ENCODE measurements at regions not wholly inside any gene's neighbourhood (a gene's known extent, or its start where the extent isn't known, plus 50 kb on each side); places are given as distances from the start of the nearest gene placed in this dataset.

DNA sequence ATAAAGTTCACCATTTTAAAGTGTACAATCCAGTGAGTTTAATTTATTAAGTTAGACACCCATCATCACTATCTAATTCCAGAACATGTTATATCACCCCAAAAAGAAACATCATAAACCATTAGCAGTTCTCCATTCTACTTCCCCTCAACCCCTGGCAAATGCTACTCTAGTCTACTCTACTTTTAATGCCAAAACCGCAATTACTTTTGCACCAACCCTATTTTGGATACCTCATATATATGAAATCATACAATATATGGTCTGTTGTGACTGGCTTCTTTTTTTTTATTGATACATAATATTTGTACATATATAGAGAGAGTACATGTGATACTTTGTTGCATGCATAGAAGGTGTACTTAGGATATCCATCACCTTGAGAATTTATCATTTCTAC is 190.5 kb upstream of the RARB start:
- Histone ChIP-seq H3K9me3 (ENCODE audit: control insufficient read depth, insufficient read depth, low read length) (no peaks in the 10 kb centered on the region), H3K9ac (ENCODE audit: low read depth, low read length) (no peak overlapping the region), H3K4me1 (ENCODE audit: insufficient read depth, low read length) (no peaks in the 10 kb centered on the region), H3K36me3 (ENCODE audit: insufficient read depth, low read length) (no peaks in the 10 kb centered on the region)

DNA sequence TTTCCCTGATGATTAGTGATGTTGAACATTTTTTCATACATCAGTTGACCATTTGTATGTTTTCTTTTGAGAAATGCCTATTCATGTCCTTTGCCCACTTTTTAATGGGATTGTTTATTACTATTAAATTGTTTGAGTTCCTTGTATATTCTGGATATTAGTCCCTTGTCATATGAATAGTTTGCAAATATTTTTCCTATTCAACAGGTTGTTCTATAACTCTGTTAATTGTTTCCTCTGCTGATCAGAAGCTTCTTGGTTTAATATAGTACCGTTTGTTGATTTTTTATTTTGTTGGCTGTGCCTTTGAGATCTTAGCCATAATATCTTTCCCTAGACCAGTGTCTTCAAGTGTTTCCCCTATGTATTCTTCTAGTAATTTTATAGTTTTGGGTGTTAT is 189.0 kb upstream of the RARB start:
- H3K36me3 ChIP-seq (ENCODE audit: insufficient read depth, low read length) = no peaks in the 10 kb centered on the region
- no peak overlapping the region for H3K9ac ChIP-seq (ENCODE audit: low read depth, low read length)
- H3K4me1 ChIP-seq (ENCODE audit: insufficient read depth, low read length) = no peaks in the 10 kb centered on the region
- H3K9me3 ChIP-seq (ENCODE audit: control insufficient read depth, insufficient read depth, low read length) = no peaks in the 10 kb centered on the region

DNA sequence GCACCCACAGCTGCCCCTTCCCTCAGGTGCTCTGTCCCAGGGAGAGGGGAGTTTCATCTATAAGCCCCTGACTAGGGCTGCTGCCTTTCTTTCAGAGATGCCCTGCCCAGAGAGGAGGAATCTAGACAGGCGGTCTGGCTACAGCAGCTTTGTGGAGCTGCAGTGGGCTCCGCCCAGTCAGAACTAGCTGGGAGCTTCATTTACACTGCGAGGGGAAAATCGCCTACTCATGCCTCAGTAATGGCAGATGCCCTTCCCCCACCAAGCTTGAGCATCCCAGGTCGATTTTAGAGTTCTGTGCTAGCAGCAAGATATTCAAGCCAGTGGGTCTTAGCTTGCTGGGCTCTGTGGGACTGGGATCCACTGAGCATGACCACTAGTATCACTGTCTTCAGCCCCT is 181.2 kb upstream of the RARB start:
- no peaks in the 10 kb centered on the region for H3K4me1 ChIP-seq (ENCODE audit: insufficient read depth, low read length)
- no peak overlapping the region for H3K9ac ChIP-seq (ENCODE audit: low read depth, low read length)
- H3K36me3 ChIP-seq (ENCODE audit: insufficient read depth, low read length) = no peaks in the 10 kb centered on the region
- H3K9me3 ChIP-seq (ENCODE audit: control insufficient read depth, insufficient read depth, low read length) = peaks cover 3% of the 10 kb centered on the region

DNA sequence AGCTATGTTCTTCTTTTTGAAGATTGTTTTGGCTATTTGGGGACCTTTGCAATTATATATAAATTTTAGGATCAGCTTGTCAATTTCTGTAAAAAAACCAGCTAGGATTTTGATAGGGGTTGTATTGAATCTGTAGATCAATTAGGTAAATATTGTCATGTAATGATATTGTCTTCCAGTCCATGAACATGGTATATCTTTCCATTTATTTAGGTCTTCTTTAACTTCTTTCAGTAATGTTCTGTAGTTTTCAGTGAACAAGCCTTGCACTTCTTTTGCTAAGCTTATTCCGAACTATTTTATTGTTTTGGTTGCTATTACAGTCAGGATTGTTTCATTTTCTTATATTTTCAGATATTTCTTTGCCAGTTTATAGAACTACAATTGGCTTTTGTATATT is 175.8 kb upstream of the RARB start:
- no peaks in the 10 kb centered on the region for H3K36me3 ChIP-seq (ENCODE audit: insufficient read depth, low read length)
- peaks cover 3% of the 10 kb centered on the region for H3K9me3 ChIP-seq (ENCODE audit: control insufficient read depth, insufficient read depth, low read length)
- H3K4me1 ChIP-seq (ENCODE audit: insufficient read depth, low read length) = no peaks in the 10 kb centered on the region
- H3K9ac ChIP-seq (ENCODE audit: low read depth, low read length) = no peak overlapping the region

DNA sequence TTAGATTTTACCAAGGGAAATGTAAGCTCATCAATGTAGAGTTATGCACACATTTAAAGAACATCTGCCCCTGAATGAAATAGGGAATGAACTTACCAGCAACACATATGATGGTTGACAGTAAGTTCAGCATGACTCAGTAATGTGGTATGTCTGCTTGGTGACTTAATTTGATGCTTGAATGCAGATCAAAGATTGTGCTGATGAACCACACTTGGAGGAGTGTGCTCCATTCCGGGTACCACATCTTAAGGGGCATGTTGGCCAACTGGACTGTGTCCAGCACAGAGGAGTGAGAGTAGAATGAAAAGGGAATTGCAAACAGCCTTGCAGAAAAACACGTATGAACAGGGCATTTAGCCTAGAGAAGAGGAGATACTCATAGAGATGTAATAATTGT is 171.0 kb upstream of the RARB start:
- Histone ChIP-seq H3K4me1 (ENCODE audit: insufficient read depth, low read length) (no peaks in the 10 kb centered on the region), H3K9me3 (ENCODE audit: control insufficient read depth, insufficient read depth, low read length) (no peaks in the 10 kb centered on the region)

DNA sequence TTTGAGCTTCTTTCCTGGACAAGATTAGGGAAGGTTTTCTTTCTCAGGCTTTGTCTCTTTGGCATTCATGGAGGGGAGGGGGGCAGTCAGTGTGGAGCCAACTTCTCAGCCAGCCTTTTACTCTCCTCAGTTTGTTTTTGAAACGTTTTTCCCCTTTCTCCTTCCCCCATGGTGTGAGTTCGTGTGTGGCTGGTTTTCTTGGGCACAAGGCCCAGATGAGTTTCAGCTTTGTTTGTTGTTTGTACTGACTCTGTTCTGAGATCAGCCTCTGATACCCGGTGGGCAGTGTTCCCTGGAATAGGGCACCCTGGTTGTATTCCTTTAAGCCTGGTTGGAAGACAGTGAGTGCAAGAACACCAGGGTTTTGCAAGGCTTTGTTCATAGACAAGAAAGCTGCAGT is 168.2 kb upstream of the RARB start:
- H3K4me1 ChIP-seq (ENCODE audit: insufficient read depth, low read length) = no peaks in the 10 kb centered on the region

More for the DNA sequence above, 171.0 kb upstream of the RARB start:
- Histone ChIP-seq H3K9ac (ENCODE audit: low read depth, low read length) (no peak overlapping the region), H3K36me3 (ENCODE audit: insufficient read depth, low read length) (no peaks in the 10 kb centered on the region)

DNA sequence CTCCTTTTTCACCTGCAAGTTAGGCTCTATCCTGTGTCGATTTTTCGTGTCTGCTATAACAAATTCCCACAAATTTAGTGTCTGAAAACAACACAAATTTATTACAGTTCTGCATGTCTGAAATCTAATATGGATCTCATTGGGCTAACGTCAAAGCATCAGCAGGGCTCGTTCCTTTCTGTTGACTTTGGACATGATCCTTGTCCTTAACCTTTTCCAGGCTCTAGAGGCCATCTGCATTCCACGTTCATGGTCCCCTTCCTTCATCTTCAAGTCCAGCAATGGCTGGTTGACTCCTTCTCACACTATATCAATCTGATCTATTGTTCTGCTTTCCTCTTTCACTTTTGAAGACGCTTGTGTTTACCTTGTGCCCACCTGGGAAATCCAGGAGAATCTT is 165.7 kb upstream of the RARB start:
- H3K9ac ChIP-seq (ENCODE audit: low read depth, low read length) = no peak overlapping the region
- no peaks in the 10 kb centered on the region for H3K36me3 ChIP-seq (ENCODE audit: insufficient read depth, low read length)
- H3K9me3 ChIP-seq (ENCODE audit: control insufficient read depth, insufficient read depth, low read length) = no peaks in the 10 kb centered on the region
- no peaks in the 10 kb centered on the region for H3K4me1 ChIP-seq (ENCODE audit: insufficient read depth, low read length)

More for the DNA sequence above, 168.2 kb upstream of the RARB start:
- H3K36me3 ChIP-seq (ENCODE audit: insufficient read depth, low read length) = no peaks in the 10 kb centered on the region
- no peaks in the 10 kb centered on the region for H3K9me3 ChIP-seq (ENCODE audit: control insufficient read depth, insufficient read depth, low read length)
- no peak overlapping the region for H3K9ac ChIP-seq (ENCODE audit: low read depth, low read length)

DNA sequence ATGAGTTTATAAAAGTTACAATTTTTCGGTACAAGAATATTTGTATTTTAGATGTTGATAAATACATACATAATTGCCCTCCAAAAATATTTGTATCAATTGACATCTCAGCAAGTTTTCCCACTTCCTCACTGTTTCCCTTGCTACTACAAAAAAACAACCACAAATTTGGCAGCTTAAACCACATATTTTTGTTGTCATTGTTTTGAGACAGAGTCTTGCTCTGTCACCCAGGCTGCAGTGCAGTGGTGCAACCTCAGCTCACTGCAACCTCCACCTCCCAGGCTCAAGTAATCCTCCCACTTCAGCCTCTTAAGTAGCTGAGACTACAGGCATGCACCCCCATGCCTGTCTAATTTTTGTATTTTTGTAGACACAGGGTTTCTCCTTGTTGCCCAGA is 162.8 kb upstream of the RARB start:
- no peak overlapping the region for H3K9ac ChIP-seq (ENCODE audit: low read depth, low read length)
- no peaks in the 10 kb centered on the region for H3K9me3 ChIP-seq (ENCODE audit: control insufficient read depth, insufficient read depth, low read length)
- no peaks in the 10 kb centered on the region for H3K4me1 ChIP-seq (ENCODE audit: insufficient read depth, low read length)
- no peaks in the 10 kb centered on the region for H3K36me3 ChIP-seq (ENCODE audit: insufficient read depth, low read length)

DNA sequence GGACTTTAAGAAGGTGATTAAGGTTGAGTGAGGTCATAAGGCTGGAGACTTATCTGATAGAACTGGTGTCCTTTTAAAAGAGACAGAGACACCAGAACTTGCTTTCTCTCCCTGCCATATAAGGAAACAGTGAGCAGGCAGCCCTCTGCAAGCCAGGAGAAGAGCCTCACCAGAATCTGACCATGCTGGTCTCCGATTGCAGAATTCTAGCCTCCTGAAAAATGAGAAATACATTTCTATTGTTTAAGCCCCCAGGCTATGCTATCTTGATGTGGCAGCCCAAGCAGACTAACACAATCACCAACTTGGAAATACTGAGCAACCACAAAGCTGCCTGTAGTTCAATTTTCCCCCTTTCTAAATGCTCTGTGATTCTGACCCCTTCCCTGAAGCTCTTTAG is 161.4 kb upstream of the RARB start:
- no peaks in the 10 kb centered on the region for H3K9me3 ChIP-seq (ENCODE audit: control insufficient read depth, insufficient read depth, low read length)
- no peak overlapping the region for H3K9ac ChIP-seq (ENCODE audit: low read depth, low read length)
- H3K4me1 ChIP-seq (ENCODE audit: insufficient read depth, low read length) = no peaks in the 10 kb centered on the region
- no peaks in the 10 kb centered on the region for H3K36me3 ChIP-seq (ENCODE audit: insufficient read depth, low read length)

DNA sequence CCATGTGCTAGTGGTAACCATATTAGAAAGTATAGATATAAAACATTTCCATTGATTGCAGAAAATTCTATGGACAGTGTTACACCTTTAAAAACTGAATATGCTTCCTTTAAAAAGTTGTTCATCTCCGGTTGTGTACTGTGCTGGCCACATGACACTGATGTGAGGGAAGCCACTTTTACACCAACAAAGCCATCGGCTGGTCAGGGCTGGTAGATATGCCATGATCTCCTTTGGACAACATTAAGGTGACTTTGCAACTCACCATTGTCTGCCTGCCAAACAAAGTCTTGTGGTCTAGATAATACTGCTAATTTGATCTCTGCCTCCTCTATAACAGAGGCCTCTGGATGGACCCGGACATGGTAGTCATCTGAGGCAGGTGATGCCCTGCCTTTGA is 156.0 kb upstream of the RARB start:
- Histone ChIP-seq H3K36me3 (ENCODE audit: insufficient read depth, low read length) (no peaks in the 10 kb centered on the region), H3K4me1 (ENCODE audit: insufficient read depth, low read length) (no peaks in the 10 kb centered on the region), H3K9me3 (ENCODE audit: control insufficient read depth, insufficient read depth, low read length) (no peaks in the 10 kb centered on the region), H3K9ac (ENCODE audit: low read depth, low read length) (no peak overlapping the region)

DNA sequence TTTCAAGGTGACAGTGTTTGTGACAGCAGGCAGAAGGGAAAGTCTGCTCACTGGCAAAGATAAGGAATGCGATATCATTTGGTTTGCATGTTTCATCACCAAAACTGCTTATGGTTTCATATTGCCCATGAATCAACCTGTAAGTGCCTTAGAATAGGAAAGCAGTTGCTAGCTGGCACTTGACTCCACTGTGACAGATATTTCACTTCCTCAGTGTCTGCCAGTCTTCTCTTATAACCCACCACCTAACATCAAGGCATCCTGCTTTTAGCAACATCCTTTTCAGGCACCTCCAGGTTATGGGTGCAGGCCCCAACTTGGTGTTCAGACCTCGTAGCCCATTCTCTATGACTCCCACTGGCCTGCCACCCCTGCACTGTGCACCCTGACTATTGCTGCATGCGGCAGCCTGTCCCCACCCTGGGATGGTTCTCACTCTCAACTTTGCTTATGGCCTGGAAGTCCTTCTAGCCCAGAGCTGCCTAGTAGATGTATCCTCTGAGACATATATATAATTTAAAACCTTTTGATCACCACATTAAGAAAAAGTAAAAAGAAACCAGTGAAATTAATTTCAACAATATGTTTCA is 154.4 kb upstream of the RARB start:
- H3K4me1 ChIP-seq (ENCODE audit: insufficient read depth, low read length) = no peaks in the 10 kb centered on the region
- no peaks in the 10 kb centered on the region for H3K9me3 ChIP-seq (ENCODE audit: control insufficient read depth, insufficient read depth, low read length)
- H3K9ac ChIP-seq (ENCODE audit: low read depth, low read length) = no peak overlapping the region
- no peaks in the 10 kb centered on the region for H3K36me3 ChIP-seq (ENCODE audit: insufficient read depth, low read length)

DNA sequence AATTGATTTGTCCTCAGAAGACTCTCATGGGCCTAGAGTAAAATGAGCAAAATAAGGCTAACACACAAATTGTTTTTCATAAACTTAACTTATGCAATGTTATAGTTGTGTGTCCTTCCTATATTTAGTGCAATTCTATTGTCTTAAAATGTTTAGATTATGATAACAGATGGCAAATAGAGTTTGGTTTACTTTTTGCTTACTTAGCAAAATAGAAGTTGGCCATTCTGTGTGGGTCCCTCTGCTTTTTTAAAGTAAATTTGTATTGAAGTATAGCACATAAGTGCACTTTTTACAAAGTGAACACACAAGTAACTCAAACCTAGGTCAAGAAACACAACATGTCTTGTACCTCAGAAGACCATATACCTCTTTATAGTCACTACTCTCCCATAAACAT is 150.6 kb upstream of the RARB start:
- H3K9me3 ChIP-seq (ENCODE audit: control insufficient read depth, insufficient read depth, low read length) = no peaks in the 10 kb centered on the region

DNA sequence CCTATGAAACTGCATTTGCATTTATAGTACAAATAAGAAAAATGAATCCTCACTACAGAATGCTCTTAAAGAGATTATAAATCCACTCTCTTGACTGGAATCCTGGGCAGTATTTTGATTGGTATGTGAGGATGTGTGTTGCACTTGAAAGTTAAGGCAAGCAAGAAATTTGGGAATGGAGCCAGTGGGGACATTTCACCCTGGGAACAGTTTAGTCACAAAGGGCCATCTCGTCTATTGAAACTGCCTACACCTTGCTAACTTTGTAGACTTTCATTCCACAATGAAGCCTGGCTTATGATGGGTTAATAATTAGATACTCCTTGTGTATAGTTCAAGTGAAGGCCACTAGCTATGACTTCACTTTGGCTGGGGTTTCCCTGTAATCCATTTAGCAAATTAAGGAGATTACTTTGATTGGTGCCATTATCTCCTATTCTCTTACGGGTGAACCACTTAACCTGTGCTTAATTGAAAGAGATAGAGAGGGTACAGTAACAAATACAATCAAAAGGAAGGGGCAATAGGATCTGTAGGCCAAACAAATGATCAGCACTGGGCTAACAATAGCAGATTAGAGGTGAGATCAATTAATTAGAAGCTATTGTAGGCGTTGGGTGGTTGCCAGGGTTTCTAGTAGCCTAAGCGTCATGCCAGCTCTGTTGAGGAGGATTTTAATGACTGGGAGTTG is 146.9 kb upstream of the RARB start:
- Histone ChIP-seq H3K36me3 (ENCODE audit: insufficient read depth, low read length) (no peaks in the 10 kb centered on the region), H3K9ac (ENCODE audit: low read depth, low read length) (no peak overlapping the region), H3K4me1 (ENCODE audit: insufficient read depth, low read length) (no peaks in the 10 kb centered on the region), H3K9me3 (ENCODE audit: control insufficient read depth, insufficient read depth, low read length) (no peaks in the 10 kb centered on the region)

More for the DNA sequence above, 150.6 kb upstream of the RARB start:
- Histone ChIP-seq H3K36me3 (ENCODE audit: insufficient read depth, low read length) (no peaks in the 10 kb centered on the region), H3K9ac (ENCODE audit: low read depth, low read length) (no peak overlapping the region), H3K4me1 (ENCODE audit: insufficient read depth, low read length) (no peaks in the 10 kb centered on the region)

DNA sequence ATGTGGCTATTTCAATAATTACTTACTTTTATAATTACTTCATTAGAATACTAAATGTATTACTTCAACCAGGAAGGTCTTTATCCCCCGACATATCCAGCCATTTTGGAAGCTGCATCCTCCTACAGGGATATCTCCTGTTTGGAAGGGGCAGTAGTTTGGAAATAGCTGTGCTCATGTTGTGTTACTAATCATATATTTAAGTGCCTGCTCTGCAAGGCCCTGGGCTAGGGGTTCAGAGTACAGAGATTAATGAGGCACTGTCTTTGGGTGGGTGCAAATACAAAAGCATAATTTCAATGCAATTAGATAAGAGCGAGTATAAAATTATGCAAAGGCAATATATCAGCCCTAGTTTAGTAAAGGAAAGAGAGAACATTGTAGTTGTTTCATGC is 146.3 kb upstream of the RARB start:
- Histone ChIP-seq H3K9ac (ENCODE audit: low read depth, low read length) (no peak overlapping the region), H3K4me1 (ENCODE audit: insufficient read depth, low read length) (no peaks in the 10 kb centered on the region)

DNA sequence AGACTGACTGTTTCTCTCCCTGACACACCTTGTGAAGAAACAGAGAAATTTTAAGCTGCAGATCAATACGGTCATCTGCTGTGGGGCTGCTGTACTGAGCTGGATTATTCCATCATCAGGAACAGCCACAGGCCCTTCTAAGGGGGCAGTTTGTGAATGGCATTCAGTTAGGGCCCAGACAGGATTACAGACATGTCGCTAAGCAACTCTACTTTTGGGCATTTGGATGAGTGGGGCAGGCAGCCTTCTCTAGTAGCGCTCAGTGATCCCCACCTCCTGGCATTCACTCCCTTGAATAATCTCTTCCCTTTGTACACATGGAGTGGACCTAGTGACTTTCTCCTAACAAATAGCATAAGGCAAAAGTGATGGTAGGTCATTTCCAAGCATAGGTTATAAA is 144.4 kb upstream of the RARB start:
- Histone ChIP-seq H3K4me1 (ENCODE audit: insufficient read depth, low read length) (no peaks in the 10 kb centered on the region), H3K36me3 (ENCODE audit: insufficient read depth, low read length) (no peaks in the 10 kb centered on the region), H3K9me3 (ENCODE audit: control insufficient read depth, insufficient read depth, low read length) (no peaks in the 10 kb centered on the region), H3K9ac (ENCODE audit: low read depth, low read length) (no peak overlapping the region)

More for the DNA sequence above, 146.3 kb upstream of the RARB start:
- no peaks in the 10 kb centered on the region for H3K9me3 ChIP-seq (ENCODE audit: control insufficient read depth, insufficient read depth, low read length)
- H3K36me3 ChIP-seq (ENCODE audit: insufficient read depth, low read length) = no peaks in the 10 kb centered on the region

All from ES-I3 (cell line).